MM.1S (cell line): ENCODE measurements at regions not wholly inside any gene's neighbourhood (a gene's known extent, or its start where the extent isn't known, plus 50 kb on each side); places are given as distances from the start of the nearest gene placed in this dataset.
"Not testable (repeated sequence)": the region's sequence is repeated elsewhere in the genome, so short reads cannot be mapped to it uniquely, and the experiment has no call there.

Experiments used
- DNase-seq: peaks from one replicate; pipeline ENCODE4 v3.0.0-alpha.2; 2015
- H2AFZ ChIP-seq: fragments of 300-600 bp; sonication (generic); 2 replicates; pipeline ENCODE4 v1.6.0; 2016; ENCODE audit warnings: antibody characterized with exemption, low read length
- H3F3A ChIP-seq: fragments of 300-600 bp; sonication (generic); 2 replicates; pipeline ENCODE4 v1.6.1; 2016; ENCODE audit warnings: mild to moderate bottlenecking, antibody characterized with exemption, low read length, moderate library complexity, mixed read lengths; ENCODE audit not compliant: insufficient read depth
- H3K27ac ChIP-seq: fragments of 300-600 bp; sonication (generic); 2 replicates; pipeline ENCODE4 v1.5.1; 2016; ENCODE audit warnings: mild to moderate bottlenecking, low read length
- H3K27me3 ChIP-seq: fragments of 300-600 bp; sonication (generic); replicated peaks from 2 replicates; pipeline ENCODE4 v1.6.0; 2016; ENCODE audit warnings: low read length; ENCODE audit not compliant: insufficient read depth
- H3K36me3 ChIP-seq: fragments of 300-600 bp; sonication (generic); replicated peaks from 2 replicates; pipeline ENCODE4 v1.6.1; 2016; ENCODE audit warnings: mild to moderate bottlenecking, low read length, mixed read lengths; ENCODE audit not compliant: insufficient read depth
- H3K4me1 ChIP-seq: fragments of 300-600 bp; sonication (generic); 2 replicates; pipeline ENCODE4 v1.6.1; 2016; ENCODE audit warnings: low read length, mixed read lengths
- H3K4me2 ChIP-seq: fragments of 300-600 bp; sonication (generic); 2 replicates; pipeline ENCODE4 v1.6.0; 2016; ENCODE audit warnings: low read depth, low read length
- H3K4me3 ChIP-seq: fragments of 300-600 bp; sonication (generic); 2 replicates; pipeline ENCODE4 v1.5.1; 2016; ENCODE audit warnings: low read length, mixed read lengths
- H3K79me2 ChIP-seq: fragments of 300-600 bp; sonication (generic); 2 replicates; pipeline ENCODE4 v1.6.1; 2016; ENCODE audit warnings: mixed run types, low read length, mixed read lengths
- H3K9ac ChIP-seq: fragments of 300-600 bp; sonication (generic); 2 replicates; pipeline ENCODE4 v1.6.1; 2016; ENCODE audit warnings: low read length, mixed read lengths
- H3K9me2 ChIP-seq: fragments of 300-600 bp; sonication (generic); replicated peaks from 2 replicates; pipeline ENCODE4 v1.6.1; 2016; ENCODE audit warnings: mild to moderate bottlenecking, low read length, mixed read lengths; ENCODE audit not compliant: insufficient read depth
- H3K9me3 ChIP-seq: fragments of 300-600 bp; sonication (generic); replicated peaks from 2 replicates; pipeline ENCODE4 v1.6.1; 2016; ENCODE audit warnings: mild to moderate bottlenecking, low read length, mixed read lengths; ENCODE audit not compliant: insufficient read depth
- H4K20me1 ChIP-seq: fragments of 300-600 bp; sonication (generic); 2 replicates; pipeline ENCODE4 v1.6.1; 2016; ENCODE audit warnings: mild to moderate bottlenecking, low read length, moderate library complexity, mixed read lengths; ENCODE audit not compliant: insufficient read depth
- EZH2 ChIP-seq: fragments of 300-600 bp; sonication (generic); optimal IDR thresholded peaks from 2 replicates; pipeline ENCODE3; 2017; ENCODE audit warnings: low read depth, mild to moderate bottlenecking, antibody characterized with exemption, low read length, mixed read lengths
- EZH2phosphoT487 ChIP-seq: fragments of 300-600 bp; sonication (generic); IDR thresholded peaks from 2 replicates; pipeline ENCODE4 v1.6.1; 2018; ENCODE audit warnings: antibody characterized with exemption, low read length
- TF ChIP-seq, protein P1 (sequence below): fragments of 300-600 bp; sonication (generic); IDR thresholded peaks from 2 replicates; pipeline ENCODE4 v1.5.1; 2016; ENCODE audit warnings: antibody characterized with exemption, low read length, mixed read lengths

GRCh38 chr3:166613365-166613764 lies 766.7 kb downstream of the ZBBX start:
- H3F3A ChIP-seq: no peaks in the 10 kb centered on the region
- H3K27me3 ChIP-seq: no peaks in the 10 kb centered on the region
- H3K27ac ChIP-seq: no peak overlapping the region
- H3K4me1 ChIP-seq: no peaks in the 10 kb centered on the region
- H3K4me2 ChIP-seq: no peak overlapping the region
- no peaks in the 10 kb centered on the region for H3K9me3 ChIP-seq
- no peaks in the 10 kb centered on the region for H3K9me2 ChIP-seq
- no peak overlapping the region for H2AFZ ChIP-seq
- H3K36me3 ChIP-seq: no peaks in the 10 kb centered on the region
- no peak overlapping the region for H3K4me3 ChIP-seq
- H3K9ac ChIP-seq: no peak overlapping the region
- H3K79me2 ChIP-seq: no peaks in the 10 kb centered on the region
- DNase-seq: no peak
- TF ChIP-seq EZH2phosphoT487 (no peak), EZH2 (no peak)
- TF ChIP-seq, protein P1, sequence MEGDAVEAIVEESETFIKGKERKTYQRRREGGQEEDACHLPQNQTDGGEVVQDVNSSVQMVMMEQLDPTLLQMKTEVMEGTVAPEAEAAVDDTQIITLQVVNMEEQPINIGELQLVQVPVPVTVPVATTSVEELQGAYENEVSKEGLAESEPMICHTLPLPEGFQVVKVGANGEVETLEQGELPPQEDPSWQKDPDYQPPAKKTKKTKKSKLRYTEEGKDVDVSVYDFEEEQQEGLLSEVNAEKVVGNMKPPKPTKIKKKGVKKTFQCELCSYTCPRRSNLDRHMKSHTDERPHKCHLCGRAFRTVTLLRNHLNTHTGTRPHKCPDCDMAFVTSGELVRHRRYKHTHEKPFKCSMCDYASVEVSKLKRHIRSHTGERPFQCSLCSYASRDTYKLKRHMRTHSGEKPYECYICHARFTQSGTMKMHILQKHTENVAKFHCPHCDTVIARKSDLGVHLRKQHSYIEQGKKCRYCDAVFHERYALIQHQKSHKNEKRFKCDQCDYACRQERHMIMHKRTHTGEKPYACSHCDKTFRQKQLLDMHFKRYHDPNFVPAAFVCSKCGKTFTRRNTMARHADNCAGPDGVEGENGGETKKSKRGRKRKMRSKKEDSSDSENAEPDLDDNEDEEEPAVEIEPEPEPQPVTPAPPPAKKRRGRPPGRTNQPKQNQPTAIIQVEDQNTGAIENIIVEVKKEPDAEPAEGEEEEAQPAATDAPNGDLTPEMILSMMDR: no peak
- H4K20me1 ChIP-seq: no peaks in the 10 kb centered on the region

DNA sequence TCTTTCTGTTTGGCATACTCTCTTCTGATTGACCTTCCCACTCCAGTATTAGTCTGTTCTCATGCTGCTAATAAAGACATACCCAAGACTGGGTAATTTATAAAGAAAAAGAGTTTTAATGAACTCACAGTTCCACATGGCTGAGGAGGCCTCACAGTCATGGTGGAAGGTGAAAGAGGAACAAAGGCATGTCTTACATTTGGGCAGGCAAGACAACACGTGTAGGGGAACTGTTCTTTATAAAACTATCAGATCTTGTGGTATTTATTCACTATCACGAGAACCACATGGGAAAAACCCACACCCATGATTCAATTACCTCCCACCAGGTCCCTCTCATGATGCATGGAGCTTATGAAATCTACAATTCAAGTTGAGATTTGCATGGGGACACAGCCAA lies 767.3 kb downstream of the ZBBX start:
- not testable (repeated sequence) for H3K79me2 ChIP-seq, H3K4me3 ChIP-seq, H4K20me1 ChIP-seq, H3K36me3 ChIP-seq, H3K9me2 ChIP-seq, H3K27me3 ChIP-seq, H3K27ac ChIP-seq, H3F3A ChIP-seq, H3K9me3 ChIP-seq, H3K9ac ChIP-seq, H3K4me2 ChIP-seq, H3K4me1 ChIP-seq
- H2AFZ ChIP-seq: peak overlapping the region; percentile 15; the same call in 1 of the 2 replicates
- DNase-seq: peak; percentile 5

DNA sequence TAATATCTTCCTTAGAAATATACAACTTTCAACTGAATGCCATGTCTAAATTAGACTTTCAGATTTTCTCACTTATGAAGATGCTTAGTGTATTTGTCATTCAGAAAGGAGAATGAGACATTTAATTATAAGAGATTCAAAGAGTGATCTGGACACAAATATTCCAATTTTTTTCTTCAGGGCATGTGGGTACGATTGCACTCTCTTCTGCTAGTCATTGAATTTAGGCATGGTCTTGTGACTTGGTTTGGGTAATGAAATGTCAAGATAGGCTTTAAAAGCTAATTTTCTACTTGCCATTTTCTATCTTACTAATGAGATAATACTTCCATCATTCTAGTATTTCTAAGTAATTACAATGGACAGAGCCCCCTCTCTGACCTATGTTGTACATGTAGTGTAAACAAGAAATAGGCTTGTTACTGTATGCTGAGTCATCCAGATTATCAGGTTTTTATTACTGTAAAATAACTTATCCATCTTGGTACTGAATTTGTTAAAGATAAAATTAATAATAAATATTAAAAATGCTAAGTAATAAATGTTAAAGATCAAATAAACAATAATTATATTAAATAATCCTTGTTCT lies 770.8 kb upstream of the BCHE start:
- no peaks in the 10 kb centered on the region for H3K36me3 ChIP-seq
- no peaks in the 10 kb centered on the region for H3K9me3 ChIP-seq
- H2AFZ ChIP-seq: no peak overlapping the region
- no peaks in the 10 kb centered on the region for H3K4me1 ChIP-seq
- no peaks in the 10 kb centered on the region for H3F3A ChIP-seq
- H3K27ac ChIP-seq: no peak overlapping the region
- H3K79me2 ChIP-seq: no peaks in the 10 kb centered on the region
- no peak overlapping the region for H3K9ac ChIP-seq
- no peak overlapping the region for H3K4me3 ChIP-seq
- peak; percentile 4 for DNase-seq
- no peaks in the 10 kb centered on the region for H3K9me2 ChIP-seq
- H3K27me3 ChIP-seq: no peaks in the 10 kb centered on the region
- H3K4me2 ChIP-seq: no peak overlapping the region
- no peak for TF ChIP-seq EZH2
- TF ChIP-seq EZH2phosphoT487: no peak
- TF ChIP-seq, protein P1: no peak
- H4K20me1 ChIP-seq: no peaks in the 10 kb centered on the region

GRCh38 chr3:166606988-166607387 lies 769.8 kb upstream of the BCHE start:
- Histone ChIP-seq H2AFZ (no peak overlapping the region), H3K9me3 (no peaks in the 10 kb centered on the region), H3K79me2 (no peaks in the 10 kb centered on the region), H3K27me3 (no peaks in the 10 kb centered on the region), H3K4me2 (no peak overlapping the region), H3F3A (no peaks in the 10 kb centered on the region), H3K36me3 (no peaks in the 10 kb centered on the region), H3K4me3 (no peak overlapping the region), H4K20me1 (no peaks in the 10 kb centered on the region), H3K27ac (no peak overlapping the region), H3K4me1 (no peaks in the 10 kb centered on the region), H3K9ac (no peak overlapping the region), H3K9me2 (no peaks in the 10 kb centered on the region)
- TF ChIP-seq EZH2phosphoT487 (no peak), EZH2 (no peak)
- TF ChIP-seq, protein P1: no peak
- peak; percentile 2 for DNase-seq
